K562 (cell line): ENCODE measurements at regions not wholly inside any gene's neighbourhood (a gene's known extent, or its start where the extent isn't known, plus 50 kb on each side); places are given as distances from the start of the nearest gene placed in this dataset.

Source experiments
- ATAC-seq: fragments of 200-7000 bp; cut with Tn5 transposase; 3 replicates; pipeline ENCODE4 v1.9.1; 2020; ENCODE audit warnings: moderate library complexity
- BruUV-seq: library from RNA; stranded (reverse); fragments of 400-500 nt; replicated peaks from 2 replicates; lab custom pipeline; 2021; lab: Mats Ljungman, UMichigan
- CTCF ChIA-PET: fragments of 300-600 bp; formaldehyde crosslinking; extraction: SDS; loops from one replicate; lab custom pipeline; 2021; ENCODE audit warnings: low intra/inter-chr PET ratio; lab: Yijun Ruan, JAX
- POLR2A ChIA-PET: fragments of 300-600, 350-650 bp; sonication (Branson Sonifier 250); formaldehyde crosslinking; extraction: SDS; loops from one replicate; lab custom pipeline; 2021; ENCODE audit warnings: antibody characterized with exemption, inconsistent platforms; lab: Yijun Ruan, JAX
- DNase-seq, 4 experiments: peaks; one replicate each; pipeline versions ENCODE4 v3.0.0 to v3.0.0-alpha.2; 2011 to 2018; ENCODE audit warnings: low spot score in 3 of 4, mixed read lengths in 3 of 4; ENCODE audit errors: extremely low read depth in 1 of 4
- FAIRE-seq: peaks from 2 replicates; lab custom pipeline; 2011; peaks lifted over from hg19 to GRCh38; lab: Jason Lieb, UNC
- H2AFZ ChIP-seq: 2 replicates; pipeline ENCODE4 v1.6.0; 2011; ENCODE audit warnings: low read depth, low read length, control low read depth, inconsistent platforms
- H3K27ac ChIP-seq: fragments of 200-600 bp; 3 replicates; pipeline ENCODE4 v1.8.0; 2011; ENCODE audit warnings: low read depth, mild to moderate bottlenecking, control low read depth, inconsistent platforms, low read length, moderate library complexity, mixed read lengths; ENCODE audit errors: extremely low read depth
- H3K27me3 ChIP-seq, 2 experiments: fragments of 300-600 bp in 1 of 2; 2 replicates in 1 of 2; 3 replicates in 1 of 2; pipeline versions ENCODE4 v1.6.0 to v1.8.0; 2011; ENCODE audit warnings: inconsistent platforms in 2 of 2, low read length in 2 of 2, mild to moderate bottlenecking in 1 of 2, mixed read lengths in 1 of 2, moderate library complexity in 1 of 2; ENCODE audit not compliant: control insufficient read depth in 2 of 2, insufficient read depth in 2 of 2
- H3K36me3 ChIP-seq: fragments of 300-600 bp; 3 replicates; pipeline ENCODE4 v1.8.0; 2011; ENCODE audit warnings: mild to moderate bottlenecking, low read length, inconsistent platforms; ENCODE audit not compliant: control insufficient read depth, insufficient read depth
- H3K4me1 ChIP-seq, 2 experiments: fragments of 200-600 bp in 1 of 2; replicated peaks in 1 of 2; 2 replicates in 1 of 2; 3 replicates in 1 of 2; pipeline versions ENCODE4 v1.5.1 to v1.8.0; 2011; ENCODE audit warnings: inconsistent platforms in 2 of 2, low read length in 2 of 2, mild to moderate bottlenecking in 1 of 2, mixed read lengths in 1 of 2, moderate library complexity in 1 of 2; ENCODE audit not compliant: control insufficient read depth in 2 of 2, insufficient read depth in 2 of 2
- H3K4me2 ChIP-seq: 2 replicates; pipeline ENCODE4 v1.6.1; 2011; ENCODE audit warnings: low read length, control low read depth, inconsistent platforms, mixed read lengths; ENCODE audit not compliant: insufficient read depth
- H3K4me3 ChIP-seq: fragments of 200-600 bp; sonication (generic), shearing (Covaris generic); 2 replicates; pipeline ENCODE4 v1.5.1; 2016; ENCODE audit warnings: control low read depth, inconsistent platforms
- H3K79me2 ChIP-seq: fragments of 200-600 bp; 3 replicates; pipeline ENCODE4 v1.8.0; 2011; ENCODE audit warnings: low read length, inconsistent platforms; ENCODE audit not compliant: control insufficient read depth, insufficient read depth
- H3K9ac ChIP-seq, 2 experiments: 2 replicates each; pipeline versions ENCODE4 v1.6.0 to v1.6.1; 2011; ENCODE audit warnings: low read depth in 2 of 2, low read length in 2 of 2, control low read depth in 1 of 2, inconsistent platforms in 1 of 2, mild to moderate bottlenecking in 1 of 2, mixed read lengths in 1 of 2; ENCODE audit not compliant: insufficient read depth in 1 of 2
- H3K9me1 ChIP-seq: one replicate; pipeline ENCODE4 v1.6.0; 2011; ENCODE audit warnings: inconsistent platforms, mild to moderate bottlenecking, low read length, moderate library complexity; ENCODE audit not compliant: control insufficient read depth, insufficient read depth
- H3K9me3 ChIP-seq: replicated peaks from 2 replicates; pipeline ENCODE4 v1.5.1; 2011; ENCODE audit warnings: low read depth, low read length, inconsistent platforms; ENCODE audit not compliant: control insufficient read depth, insufficient read depth
- H4K20me1 ChIP-seq: replicated peaks from 2 replicates; pipeline ENCODE4 v1.6.1; 2011; ENCODE audit warnings: low read length, inconsistent platforms, mixed read lengths; ENCODE audit not compliant: control insufficient read depth, insufficient read depth
- ARID4B ChIP-seq: sonication (generic); formaldehyde crosslinking; IDR thresholded peaks from 2 replicates; pipeline ENCODE4 v1.8.0; 2022; ENCODE audit warnings: mild to moderate bottlenecking, missing genetic modification reagents
- CREM ChIP-seq: IDR thresholded peaks from 2 replicates; pipeline ENCODE4 v1.6.1; 2014; ENCODE audit warnings: antibody characterized with exemption, low read depth
- EP400 ChIP-seq: fragments of 450-650 bp; IDR thresholded peaks from 2 replicates; pipeline ENCODE4 v1.6.1; 2017; ENCODE audit warnings: antibody characterized with exemption, mild to moderate bottlenecking, moderate library complexity
- HDAC6 ChIP-seq: IDR thresholded peaks from 2 replicates; pipeline ENCODE4 v1.6.1; 2012; ENCODE audit warnings: low read depth, mild to moderate bottlenecking, control low read depth, inconsistent platforms, low read length, moderate library complexity
- KDM5B ChIP-seq: fragments of 200-600 bp; sonication (generic); IDR thresholded peaks from 2 replicates; pipeline ENCODE4 v1.6.1; 2012; ENCODE audit warnings: low read depth, mild to moderate bottlenecking, moderate library complexity, low read length, control low read depth, inconsistent platforms; ENCODE audit not compliant: insufficient replicate concordance
- KLF1 ChIP-seq: fragments of 450-650 bp; IDR thresholded peaks from 2 replicates; pipeline ENCODE4 v1.6.1; 2016; ENCODE audit warnings: missing genetic modification characterization, missing compliant biosample characterization
- MIER1 ChIP-seq: fragments of 450-650 bp; IDR thresholded peaks from 2 replicates; pipeline ENCODE4 v1.6.1; 2016; ENCODE audit warnings: antibody characterized with exemption, mild to moderate bottlenecking, low read depth
- POLR2AphosphoS2 ChIP-seq: IDR thresholded peaks from 2 replicates; pipeline ENCODE4 v1.6.1; 2012; ENCODE audit warnings: low read length, improper control_type of control experiment
- TARDBP ChIP-seq: fragments of 450-650 bp; IDR thresholded peaks from 2 replicates; pipeline ENCODE4 v1.6.1; 2016
- ZNF133 ChIP-seq: fragments of 250-450 bp; sonication (Bioruptor Pico); IDR thresholded peaks from 2 replicates; pipeline ENCODE4 v1.4.0; 2020; ENCODE audit warnings: mild to moderate bottlenecking
- ZNF24 ChIP-seq: fragments of 450-650 bp; IDR thresholded peaks from 2 replicates; pipeline ENCODE4 v1.6.1; 2016
- ZNF695 ChIP-seq: fragments of 450-650 bp; formaldehyde crosslinking; IDR thresholded peaks from 2 replicates; pipeline ENCODE4 v1.4.0; 2020; ENCODE audit warnings: mild to moderate bottlenecking, moderate library complexity
- WGBS: fragments of 100-300 bp; shearing (Covaris generic); methylation state at CpG from one replicate; pipeline ENCODE4 v1.1.6; 2016; ENCODE audit warnings: low coverage, mixed read lengths; ENCODE audit not compliant: insufficient coverage; ENCODE audit errors: missing lambda C conversion rate; 5-methylcytosine and 5-hydroxymethylcytosine counted together
- in situ Hi-C: fragments of 300-500 bp; cut with MboI; formaldehyde crosslinking; loops from 4 replicates; pipeline ENCODE4 v1.15.0; 2018; ENCODE audit warnings: inconsistent platforms, mixed read lengths
- intact Hi-C: fragments of 100-400 bp; cut with micrococcal nuclease; formaldehyde crosslinking; loops from 2 replicates; pipeline ENCODE4 v1.14.2; 2022
- TF ChIP-seq, protein P1 (sequence below): sonication (generic); formaldehyde crosslinking; IDR thresholded peaks from 2 replicates; pipeline ENCODE4 v1.8.0; 2023; ENCODE audit warnings: missing genetic modification reagents, mild to moderate bottlenecking, borderline replicate concordance
- TF ChIP-seq, protein P2 (sequence below): sonication (generic); IDR thresholded peaks from 2 replicates; pipeline ENCODE4 v1.6.1; 2016

- POLR2A ChIA-PET: no interaction called here
- TF ChIP-seq KLF1 (tag) (no peak), CREM (no peak), EP400 (no peak), ZNF695 (no peak), ZNF133 (no peak), HDAC6 (no peak), ARID4B (CRISPR knock-in tag) (no peak), MIER1 (no peak), KDM5B (no peak), POLR2AphosphoS2 (no peak), ZNF24 (no peak), TARDBP (no peak)
- TF ChIP-seq, protein P1, sequence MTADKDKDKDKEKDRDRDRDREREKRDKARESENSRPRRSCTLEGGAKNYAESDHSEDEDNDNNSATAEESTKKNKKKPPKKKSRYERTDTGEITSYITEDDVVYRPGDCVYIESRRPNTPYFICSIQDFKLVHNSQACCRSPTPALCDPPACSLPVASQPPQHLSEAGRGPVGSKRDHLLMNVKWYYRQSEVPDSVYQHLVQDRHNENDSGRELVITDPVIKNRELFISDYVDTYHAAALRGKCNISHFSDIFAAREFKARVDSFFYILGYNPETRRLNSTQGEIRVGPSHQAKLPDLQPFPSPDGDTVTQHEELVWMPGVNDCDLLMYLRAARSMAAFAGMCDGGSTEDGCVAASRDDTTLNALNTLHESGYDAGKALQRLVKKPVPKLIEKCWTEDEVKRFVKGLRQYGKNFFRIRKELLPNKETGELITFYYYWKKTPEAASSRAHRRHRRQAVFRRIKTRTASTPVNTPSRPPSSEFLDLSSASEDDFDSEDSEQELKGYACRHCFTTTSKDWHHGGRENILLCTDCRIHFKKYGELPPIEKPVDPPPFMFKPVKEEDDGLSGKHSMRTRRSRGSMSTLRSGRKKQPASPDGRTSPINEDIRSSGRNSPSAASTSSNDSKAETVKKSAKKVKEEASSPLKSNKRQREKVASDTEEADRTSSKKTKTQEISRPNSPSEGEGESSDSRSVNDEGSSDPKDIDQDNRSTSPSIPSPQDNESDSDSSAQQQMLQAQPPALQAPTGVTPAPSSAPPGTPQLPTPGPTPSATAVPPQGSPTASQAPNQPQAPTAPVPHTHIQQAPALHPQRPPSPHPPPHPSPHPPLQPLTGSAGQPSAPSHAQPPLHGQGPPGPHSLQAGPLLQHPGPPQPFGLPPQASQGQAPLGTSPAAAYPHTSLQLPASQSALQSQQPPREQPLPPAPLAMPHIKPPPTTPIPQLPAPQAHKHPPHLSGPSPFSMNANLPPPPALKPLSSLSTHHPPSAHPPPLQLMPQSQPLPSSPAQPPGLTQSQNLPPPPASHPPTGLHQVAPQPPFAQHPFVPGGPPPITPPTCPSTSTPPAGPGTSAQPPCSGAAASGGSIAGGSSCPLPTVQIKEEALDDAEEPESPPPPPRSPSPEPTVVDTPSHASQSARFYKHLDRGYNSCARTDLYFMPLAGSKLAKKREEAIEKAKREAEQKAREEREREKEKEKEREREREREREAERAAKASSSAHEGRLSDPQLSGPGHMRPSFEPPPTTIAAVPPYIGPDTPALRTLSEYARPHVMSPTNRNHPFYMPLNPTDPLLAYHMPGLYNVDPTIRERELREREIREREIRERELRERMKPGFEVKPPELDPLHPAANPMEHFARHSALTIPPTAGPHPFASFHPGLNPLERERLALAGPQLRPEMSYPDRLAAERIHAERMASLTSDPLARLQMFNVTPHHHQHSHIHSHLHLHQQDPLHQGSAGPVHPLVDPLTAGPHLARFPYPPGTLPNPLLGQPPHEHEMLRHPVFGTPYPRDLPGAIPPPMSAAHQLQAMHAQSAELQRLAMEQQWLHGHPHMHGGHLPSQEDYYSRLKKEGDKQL (CRISPR knock-in tag): no peak
- TF ChIP-seq, protein P2, sequence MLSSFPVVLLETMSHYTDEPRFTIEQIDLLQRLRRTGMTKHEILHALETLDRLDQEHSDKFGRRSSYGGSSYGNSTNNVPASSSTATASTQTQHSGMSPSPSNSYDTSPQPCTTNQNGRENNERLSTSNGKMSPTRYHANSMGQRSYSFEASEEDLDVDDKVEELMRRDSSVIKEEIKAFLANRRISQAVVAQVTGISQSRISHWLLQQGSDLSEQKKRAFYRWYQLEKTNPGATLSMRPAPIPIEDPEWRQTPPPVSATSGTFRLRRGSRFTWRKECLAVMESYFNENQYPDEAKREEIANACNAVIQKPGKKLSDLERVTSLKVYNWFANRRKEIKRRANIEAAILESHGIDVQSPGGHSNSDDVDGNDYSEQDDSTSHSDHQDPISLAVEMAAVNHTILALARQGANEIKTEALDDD: no peak
Observed at GRCh38 chr7:17026269-17026668, 144.5 kb upstream of the AGR3 start.

More at GRCh38 chr7:17026269-17026668, 144.5 kb upstream of the AGR3 start:
- Histone ChIP-seq H4K20me1 (no peaks in the 10 kb centered on the region), H3K4me1 (no peaks in the 10 kb centered on the region; a peak in 1 of 5 replicates), H3K9me1 (no peaks in the 10 kb centered on the region), H3K4me2 (no peak overlapping the region), H3K27ac (no peak overlapping the region), H3K27me3 (no peaks in the 10 kb centered on the region), H3K4me3 (no peak overlapping the region), H3K9ac (no peak overlapping the region), H3K9me3 (no peaks in the 10 kb centered on the region), H2AFZ (no peak overlapping the region), H3K79me2 (no peaks in the 10 kb centered on the region), H3K36me3 (no peaks in the 10 kb centered on the region)
- 11% methylated on average over 3 of the region's 3 CpGs for WGBS
- in situ Hi-C loops (no loop called here), intact Hi-C loops (no loop called here)
- CTCF ChIA-PET: no interaction called here
- DNase-seq (no peak), ATAC-seq (no peak), FAIRE-seq (no peak)
- no TSS peak for BruUV-seq
